ENCODE measurements at regions not wholly inside any gene's neighbourhood (a gene's known extent, or its start where the extent isn't known, plus 50 kb on each side); places are given as distances from the start of the nearest gene placed in this dataset.

- TF ChIP-seq CTCF (IDR thresholded peaks at IDR 0.05) (no peak), POLR2A (IDR thresholded peaks at IDR 0.05; ENCODE audit: low read depth) (no peak)
Observed at GRCh38 chr9:100756217-100756616, 178.3 kb downstream of the CAVIN4 start.

Measured in esophagus muscularis mucosa (tissue), 3 donors.